ENCODE measurements at regions not wholly inside any gene's neighbourhood (a gene's known extent, or its start where the extent isn't known, plus 50 kb on each side); places are given as distances from the start of the nearest gene placed in this dataset.

DNA sequence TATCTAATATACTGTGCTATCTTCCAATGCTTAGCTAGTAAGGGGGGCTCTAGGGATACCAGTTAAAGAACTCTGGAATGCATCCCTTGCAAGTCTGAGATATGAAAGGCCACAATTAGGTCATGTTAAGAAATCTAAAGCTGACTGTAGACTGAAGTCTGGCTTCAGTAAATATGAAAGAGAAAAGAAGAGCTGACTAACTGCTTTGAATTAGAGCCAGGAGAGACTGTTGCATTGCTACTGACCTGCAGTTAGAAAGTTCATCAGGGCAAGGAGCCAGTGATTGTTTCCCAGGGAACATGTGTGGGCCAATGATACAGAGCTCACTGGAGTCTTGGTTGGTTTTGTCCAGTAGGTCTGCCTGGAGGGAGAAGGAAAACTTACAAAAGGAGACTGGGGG, 472.1 kb upstream of the TNC start:
- no peak overlapping the region for H2AFZ ChIP-seq (ENCODE audit: low read depth)
- H3K9me2 ChIP-seq: no peaks in the 10 kb centered on the region
- no peaks in the 10 kb centered on the region for H3K36me3 ChIP-seq (replicated peaks in 1 of 2; ENCODE audit: control insufficient read depth in 1 of 2, insufficient read depth in 2 of 2, low read length in 1 of 2)
- peaks cover 12 to 26% of the 10 kb centered on the region in 2 experiments for H3K4me1 ChIP-seq (ENCODE audit: control insufficient read depth in 1 of 2, insufficient read depth in 2 of 2, low read depth in 1 of 2, low read length in 1 of 2)
- peaks cover 38% of the 10 kb centered on the region for H3F3A ChIP-seq (replicated peaks; ENCODE audit: insufficient read depth)
- peak overlapping the region; percentile 30; the same call in 1 of the 2 replicates for H3K9ac ChIP-seq
- no peaks in the 10 kb centered on the region for H3K9me3 ChIP-seq
- no peak overlapping the region for H3K4me3 ChIP-seq (ENCODE audit: low read depth in 2 of 2, low read length in 1 of 2)
- H3K79me2 ChIP-seq (ENCODE audit: insufficient read depth): no peaks in the 10 kb centered on the region
- H3K27me3 ChIP-seq (ENCODE audit: insufficient read depth): no peaks in the 10 kb centered on the region
- H3K27ac ChIP-seq (ENCODE audit: low read depth in 2 of 2, low read length in 1 of 2): peak overlapping the region; percentile 39 to 99; a peak in 3 of 4 replicates
- no peak overlapping the region for H3K4me2 ChIP-seq
- CTCF ChIA-PET: interaction anchor here (0.8 to 7.3 kb wide), 4 partner anchors 559 to 1072 kb away, joined by 3 to 100 read pairs (median 4); no protein-coding TSS in a partner anchor
- H4K20me1 ChIP-seq (ENCODE audit: insufficient read depth): no peaks in the 10 kb centered on the region
- DNase-seq: no peak
- peak; percentile 47; the same call in 1 of the 2 replicates for TF ChIP-seq FOSL2 (IDR thresholded peaks at IDR 0.05; ENCODE audit: borderline replicate concordance, low read depth)
- peak; percentile 26; the same call in 1 of the 2 replicates for TF ChIP-seq POLR2AphosphoS5 (IDR thresholded peaks at IDR 0.05; ENCODE audit: low read depth, low read length)
- peak; percentile 88 for TF ChIP-seq NFIC (IDR thresholded peaks at IDR 0.05; ENCODE audit: borderline replicate concordance)
- TF ChIP-seq GABPA (IDR thresholded peaks at IDR 0.05; ENCODE audit: low read depth): no peak
- TF ChIP-seq CHD2 (IDR thresholded peaks at IDR 0.05; ENCODE audit: low read length, partially characterized antibody): no peak
- peak in 1 of 2 experiments; percentile 44; a peak in 1 of 4 replicates for TF ChIP-seq EP300 (IDR thresholded peaks at IDR 0.05; ENCODE audit: borderline replicate concordance in 1 of 2, low read depth in 1 of 2, low read length in 1 of 2)
- TF ChIP-seq TCF12 (IDR thresholded peaks at IDR 0.05): peak; percentile 76
- TF ChIP-seq, protein P1, sequence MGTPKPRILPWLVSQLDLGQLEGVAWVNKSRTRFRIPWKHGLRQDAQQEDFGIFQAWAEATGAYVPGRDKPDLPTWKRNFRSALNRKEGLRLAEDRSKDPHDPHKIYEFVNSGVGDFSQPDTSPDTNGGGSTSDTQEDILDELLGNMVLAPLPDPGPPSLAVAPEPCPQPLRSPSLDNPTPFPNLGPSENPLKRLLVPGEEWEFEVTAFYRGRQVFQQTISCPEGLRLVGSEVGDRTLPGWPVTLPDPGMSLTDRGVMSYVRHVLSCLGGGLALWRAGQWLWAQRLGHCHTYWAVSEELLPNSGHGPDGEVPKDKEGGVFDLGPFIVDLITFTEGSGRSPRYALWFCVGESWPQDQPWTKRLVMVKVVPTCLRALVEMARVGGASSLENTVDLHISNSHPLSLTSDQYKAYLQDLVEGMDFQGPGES (IDR thresholded peaks at IDR 0.05; ENCODE audit: low read depth, low read length): no peak
- TF ChIP-seq MEF2A (IDR thresholded peaks at IDR 0.05; ENCODE audit: borderline replicate concordance, low read depth): 0 out of 2 replicates have a peak, but pooled peaks have one; percentile 15
- TF ChIP-seq, protein P2, sequence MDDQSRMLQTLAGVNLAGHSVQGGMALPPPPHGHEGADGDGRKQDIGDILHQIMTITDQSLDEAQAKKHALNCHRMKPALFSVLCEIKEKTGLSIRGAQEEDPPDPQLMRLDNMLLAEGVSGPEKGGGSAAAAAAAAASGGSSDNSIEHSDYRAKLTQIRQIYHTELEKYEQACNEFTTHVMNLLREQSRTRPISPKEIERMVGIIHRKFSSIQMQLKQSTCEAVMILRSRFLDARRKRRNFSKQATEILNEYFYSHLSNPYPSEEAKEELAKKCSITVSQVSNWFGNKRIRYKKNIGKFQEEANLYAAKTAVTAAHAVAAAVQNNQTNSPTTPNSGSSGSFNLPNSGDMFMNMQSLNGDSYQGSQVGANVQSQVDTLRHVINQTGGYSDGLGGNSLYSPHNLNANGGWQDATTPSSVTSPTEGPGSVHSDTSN (IDR thresholded peaks at IDR 0.05): peak; percentile 54; the same call in 1 of the 2 replicates
- TF ChIP-seq ELF1 (IDR thresholded peaks at IDR 0.05): no peak
- TF ChIP-seq, protein P3, sequence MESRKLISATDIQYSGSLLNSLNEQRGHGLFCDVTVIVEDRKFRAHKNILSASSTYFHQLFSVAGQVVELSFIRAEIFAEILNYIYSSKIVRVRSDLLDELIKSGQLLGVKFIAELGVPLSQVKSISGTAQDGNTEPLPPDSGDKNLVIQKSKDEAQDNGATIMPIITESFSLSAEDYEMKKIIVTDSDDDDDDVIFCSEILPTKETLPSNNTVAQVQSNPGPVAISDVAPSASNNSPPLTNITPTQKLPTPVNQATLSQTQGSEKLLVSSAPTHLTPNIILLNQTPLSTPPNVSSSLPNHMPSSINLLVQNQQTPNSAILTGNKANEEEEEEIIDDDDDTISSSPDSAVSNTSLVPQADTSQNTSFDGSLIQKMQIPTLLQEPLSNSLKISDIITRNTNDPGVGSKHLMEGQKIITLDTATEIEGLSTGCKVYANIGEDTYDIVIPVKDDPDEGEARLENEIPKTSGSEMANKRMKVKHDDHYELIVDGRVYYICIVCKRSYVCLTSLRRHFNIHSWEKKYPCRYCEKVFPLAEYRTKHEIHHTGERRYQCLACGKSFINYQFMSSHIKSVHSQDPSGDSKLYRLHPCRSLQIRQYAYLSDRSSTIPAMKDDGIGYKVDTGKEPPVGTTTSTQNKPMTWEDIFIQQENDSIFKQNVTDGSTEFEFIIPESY (IDR thresholded peaks at IDR 0.05; ENCODE audit: borderline replicate concordance, low read depth): no peak
- no peak for TF ChIP-seq NRF1 (IDR thresholded peaks at IDR 0.05; ENCODE audit: low read depth, low read length)
- peak; percentile 88 for TF ChIP-seq RXRA (IDR thresholded peaks at IDR 0.05; ENCODE audit: borderline replicate concordance, low read depth)
- TF ChIP-seq RFX5 (IDR thresholded peaks at IDR 0.05; ENCODE audit: low read length): no peak
- POLR2A ChIA-PET: no interaction called here

Measured in SK-N-SH (cell line).